ENCODE measurements at regions not wholly inside any gene's neighbourhood (a gene's known extent, or its start where the extent isn't known, plus 50 kb on each side); places are given as distances from the start of the nearest gene placed in this dataset.

DNA sequence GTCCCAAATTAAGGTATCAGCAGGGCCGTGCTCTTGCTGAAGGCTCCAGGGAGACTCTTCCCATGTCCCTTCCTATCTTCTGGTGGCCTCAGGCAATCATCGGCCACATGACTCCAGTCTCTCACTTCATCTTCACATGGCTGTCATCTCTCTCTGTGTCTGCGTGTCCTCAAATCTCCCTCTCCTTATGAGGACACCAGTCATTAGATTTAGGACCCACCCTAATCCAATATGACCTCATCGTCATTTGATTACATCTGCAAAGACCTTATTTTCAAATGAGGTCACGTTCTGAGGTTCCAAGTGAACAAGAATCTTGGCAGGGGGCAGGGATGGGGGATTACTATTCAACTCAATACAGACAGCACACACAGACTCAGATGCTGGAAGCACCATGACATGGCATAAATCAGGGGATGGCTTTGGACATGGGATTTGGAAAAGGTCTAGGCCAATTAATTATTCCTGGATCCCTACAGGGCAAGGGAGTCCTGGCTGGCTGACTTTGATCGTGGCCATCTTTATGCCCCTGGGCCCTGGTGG, 210.0 kb upstream of the SKOR2 start:
- DNase-seq = no peak
- no TSS peak for BruUV-seq (replicated peaks)
- no peaks in the 10 kb centered on the region for H3K36me3 Mint-ChIP-seq (ENCODE audit: insufficient read depth, unreplicated experiment)
- no peaks in the 10 kb centered on the region for H3K4me1 ChIP-seq
- ChIA-PET CTCF (no interaction called here), POLR2A (no interaction called here)
- no peaks in the 10 kb centered on the region for H3K27me3 ChIP-seq (replicated peaks; ENCODE audit: control insufficient read depth, insufficient read depth, low read length)
- TF ChIP-seq CTCF (IDR thresholded peaks at IDR 0.05; ENCODE audit: insufficient read depth in 1 of 2, low read depth in 1 of 2, low read length in 1 of 2, severe bottlenecking in 1 of 2, unreplicated experiment in 1 of 2) = no peak
- no peak overlapping the region for H3K4me3 ChIP-seq (ENCODE audit: low read depth, low read length)
- no peak overlapping the region for H3K27ac Mint-ChIP-seq (ENCODE audit: unreplicated experiment)
- H3K4me3 Mint-ChIP-seq (ENCODE audit: unreplicated experiment) = no peak overlapping the region
- no peaks in the 10 kb centered on the region for H3K9me3 Mint-ChIP-seq (ENCODE audit: unreplicated experiment)
- no peaks in the 10 kb centered on the region for H3K27me3 Mint-ChIP-seq (ENCODE audit: insufficient read depth, unreplicated experiment)
- H3K36me3 ChIP-seq (ENCODE audit: control insufficient read depth, insufficient read depth, low read length) = no peaks in the 10 kb centered on the region
- H3K9me3 ChIP-seq = no peaks in the 10 kb centered on the region
- no peaks in the 10 kb centered on the region for H3K4me1 Mint-ChIP-seq (ENCODE audit: low read depth, unreplicated experiment)
- intact Hi-C loops (cut with micrococcal nuclease; ENCODE audit: unreplicated experiment) = no loop called here

DNA sequence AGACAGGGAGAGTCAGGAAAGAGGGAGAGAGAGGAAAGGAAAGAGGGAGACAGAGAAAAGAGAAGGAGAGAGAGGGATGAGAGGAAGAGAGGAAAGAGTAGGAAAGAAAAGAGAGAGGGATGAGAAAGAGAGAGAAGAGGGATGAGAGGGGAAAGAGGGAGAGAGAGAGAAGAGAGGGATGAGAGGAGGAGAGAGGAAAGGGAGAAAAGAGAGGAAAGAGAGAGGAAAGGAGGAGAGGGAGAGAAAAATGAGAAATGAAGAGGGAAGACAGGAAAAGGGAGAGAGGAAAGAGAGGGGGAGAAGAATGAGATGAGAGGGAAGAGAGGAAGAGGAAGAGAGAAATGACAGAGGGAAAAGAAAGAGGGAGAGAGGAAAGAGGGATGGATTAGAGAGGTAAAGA, 207.0 kb upstream of the SKOR2 start:
- CTCF ChIA-PET = no interaction called here

DNA sequence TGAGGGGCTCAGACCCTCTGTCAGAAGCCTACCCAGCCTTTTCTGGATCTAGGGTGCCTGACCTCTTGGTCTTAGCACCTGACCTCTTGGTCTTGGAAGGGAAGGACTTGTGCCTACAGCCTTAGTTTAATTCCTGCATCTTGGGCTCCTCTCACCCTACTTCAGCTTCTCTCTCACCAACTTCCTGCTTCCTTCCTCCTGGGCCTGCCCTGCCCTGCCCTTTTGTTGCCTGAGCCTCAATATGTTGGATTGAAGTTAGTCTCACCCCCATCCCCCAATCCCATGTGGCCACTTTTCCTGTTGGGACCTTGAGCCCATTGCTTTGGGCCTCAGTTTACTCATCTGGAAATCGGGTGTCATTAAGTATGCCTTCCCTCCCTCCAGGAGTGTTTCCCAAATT, 206.2 kb upstream of the SKOR2 start:
- Histone ChIP-seq H3K4me1 (no peaks in the 10 kb centered on the region), H3K36me3 (ENCODE audit: control insufficient read depth, insufficient read depth, low read length) (no peaks in the 10 kb centered on the region), H3K4me3 (ENCODE audit: low read depth, low read length) (no peak overlapping the region), H3K27me3 (replicated peaks; ENCODE audit: control insufficient read depth, insufficient read depth, low read length) (no peaks in the 10 kb centered on the region), H3K9me3 (no peaks in the 10 kb centered on the region)
- Mint-ChIP-seq H3K27ac (ENCODE audit: unreplicated experiment) (no peak overlapping the region), H3K4me3 (ENCODE audit: unreplicated experiment) (no peak overlapping the region), H3K4me1 (ENCODE audit: low read depth, unreplicated experiment) (no peaks in the 10 kb centered on the region), H3K36me3 (ENCODE audit: insufficient read depth, unreplicated experiment) (no peaks in the 10 kb centered on the region), H3K9me3 (ENCODE audit: unreplicated experiment) (no peaks in the 10 kb centered on the region), H3K27me3 (ENCODE audit: insufficient read depth, unreplicated experiment) (no peaks in the 10 kb centered on the region)
- TF ChIP-seq CTCF (IDR thresholded peaks at IDR 0.05; ENCODE audit: insufficient read depth in 1 of 2, low read depth in 1 of 2, low read length in 1 of 2, severe bottlenecking in 1 of 2, unreplicated experiment in 1 of 2) = no peak
- ChIA-PET CTCF (no interaction called here), POLR2A (no interaction called here)
- intact Hi-C loops (cut with micrococcal nuclease; ENCODE audit: unreplicated experiment) = no loop called here
- no peak for DNase-seq
- BruUV-seq (replicated peaks) = no TSS peak

More for the DNA sequence above, 207.0 kb upstream of the SKOR2 start:
- POLR2A ChIA-PET = no interaction called here
- no peaks in the 10 kb centered on the region for H3K36me3 Mint-ChIP-seq (ENCODE audit: insufficient read depth, unreplicated experiment)
- H3K27me3 ChIP-seq (replicated peaks; ENCODE audit: control insufficient read depth, insufficient read depth, low read length) = no peaks in the 10 kb centered on the region
- H3K4me3 Mint-ChIP-seq (ENCODE audit: unreplicated experiment) = no peak overlapping the region
- H3K36me3 ChIP-seq (ENCODE audit: control insufficient read depth, insufficient read depth, low read length) = no peaks in the 10 kb centered on the region
- H3K4me1 Mint-ChIP-seq (ENCODE audit: low read depth, unreplicated experiment) = no peaks in the 10 kb centered on the region
- no peaks in the 10 kb centered on the region for H3K9me3 ChIP-seq
- no TSS peak for BruUV-seq (replicated peaks)
- no peaks in the 10 kb centered on the region for H3K9me3 Mint-ChIP-seq (ENCODE audit: unreplicated experiment)
- no peaks in the 10 kb centered on the region for H3K4me1 ChIP-seq
- intact Hi-C loops (cut with micrococcal nuclease; ENCODE audit: unreplicated experiment) = no loop called here
- no peak for DNase-seq
- H3K27ac Mint-ChIP-seq (ENCODE audit: unreplicated experiment) = no peak overlapping the region
- H3K27me3 Mint-ChIP-seq (ENCODE audit: insufficient read depth, unreplicated experiment) = no peaks in the 10 kb centered on the region
- no peak overlapping the region for H3K4me3 ChIP-seq (ENCODE audit: low read depth, low read length)
- no peak for TF ChIP-seq CTCF (IDR thresholded peaks at IDR 0.05; ENCODE audit: insufficient read depth in 1 of 2, low read depth in 1 of 2, low read length in 1 of 2, severe bottlenecking in 1 of 2, unreplicated experiment in 1 of 2)

All from Caco-2 (cell line).